Stimulated activated naive B cell treated with anti-CD40 and anti-IgM and Interleukin-4, amounts not matched to agents 10 μg/mL and 1 μg/mL and 100 μg/mL, for 72 hours (primary cell): ENCODE measurements at regions not wholly inside any gene's neighbourhood (a gene's known extent, or its start where the extent isn't known, plus 50 kb on each side); places are given as distances from the start of the nearest gene placed in this dataset.
"Not testable (repeated sequence)": the region's sequence is repeated elsewhere in the genome, so short reads cannot be mapped to it uniquely, and the experiment has no call there.

Experiments used
- ATAC-seq, 2 donors: fragments of 150-1000 bp; cut with Tn5 transposase; replicated peaks; 2 replicates each; pipeline ENCODE4 v1.10.0; 2021; ENCODE audit warnings: moderate library complexity in 1 of 2
- DNase-seq: peaks from one replicate; pipeline ENCODE4 v3.0.0; 2021
- H3K27ac Mint-ChIP-seq: one replicate; pipeline ENCODE4 v1.8.0; 2022; ENCODE audit warnings: mild to moderate bottlenecking, mixed read lengths
- H3K27me3 Mint-ChIP-seq, 2 donors: one replicate each; pipeline ENCODE4 v1.8.0; 2022; ENCODE audit warnings: mixed read lengths in 2 of 2
- H3K36me3 Mint-ChIP-seq, 2 donors: one replicate each; pipeline ENCODE4 v1.8.0; 2022; ENCODE audit warnings: mixed read lengths in 2 of 2, mild to moderate bottlenecking in 1 of 2
- H3K4me1 Mint-ChIP-seq, 2 donors: one replicate each; pipeline ENCODE4 v1.8.0; 2022; ENCODE audit warnings: mixed read lengths in 2 of 2, mild to moderate bottlenecking in 1 of 2
- H3K4me3 Mint-ChIP-seq, 2 donors: one replicate each; pipeline ENCODE4 v1.8.0; 2022; ENCODE audit warnings: mild to moderate bottlenecking in 2 of 2, mixed read lengths in 2 of 2, moderate library complexity in 1 of 2
- H3K9me3 Mint-ChIP-seq, 2 donors: one replicate each; pipeline ENCODE4 v1.8.0; 2022; ENCODE audit warnings: mixed read lengths in 2 of 2, mild to moderate bottlenecking in 1 of 2

DNA sequence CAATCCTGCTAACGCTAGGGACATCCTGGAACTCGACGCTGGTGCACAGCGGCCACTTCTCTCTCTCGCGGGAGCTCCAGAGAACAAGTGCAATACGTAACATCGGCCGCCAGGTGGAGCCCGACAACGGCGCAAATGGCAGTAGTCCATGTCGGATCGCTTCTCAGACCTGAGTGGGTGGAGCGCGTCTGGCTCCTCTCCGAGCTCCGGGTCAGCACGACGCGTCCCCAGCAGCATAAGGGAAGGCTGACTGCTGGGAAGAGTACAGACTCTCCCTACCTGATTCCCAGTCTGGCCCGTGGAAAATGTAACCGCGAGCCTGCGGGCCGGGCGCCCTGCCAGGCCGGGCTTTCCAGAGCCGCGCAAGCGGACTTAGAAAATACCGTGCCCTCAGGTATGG is 1725.8 kb downstream of the SPATA31A7 start:
- H3K4me1 Mint-ChIP-seq, H3K27ac Mint-ChIP-seq, H3K36me3 Mint-ChIP-seq, DNase-seq, H3K4me3 Mint-ChIP-seq, H3K9me3 Mint-ChIP-seq, H3K27me3 Mint-ChIP-seq: not testable (repeated sequence)
- ATAC-seq: peak; percentile 98

GRCh38 chr9:62918648-62919385 is 1729.0 kb downstream of the SPATA31A7 start:
- not testable (repeated sequence) for ATAC-seq, H3K4me3 Mint-ChIP-seq, H3K27me3 Mint-ChIP-seq, H3K27ac Mint-ChIP-seq, H3K9me3 Mint-ChIP-seq, H3K36me3 Mint-ChIP-seq, DNase-seq, H3K4me1 Mint-ChIP-seq

DNA sequence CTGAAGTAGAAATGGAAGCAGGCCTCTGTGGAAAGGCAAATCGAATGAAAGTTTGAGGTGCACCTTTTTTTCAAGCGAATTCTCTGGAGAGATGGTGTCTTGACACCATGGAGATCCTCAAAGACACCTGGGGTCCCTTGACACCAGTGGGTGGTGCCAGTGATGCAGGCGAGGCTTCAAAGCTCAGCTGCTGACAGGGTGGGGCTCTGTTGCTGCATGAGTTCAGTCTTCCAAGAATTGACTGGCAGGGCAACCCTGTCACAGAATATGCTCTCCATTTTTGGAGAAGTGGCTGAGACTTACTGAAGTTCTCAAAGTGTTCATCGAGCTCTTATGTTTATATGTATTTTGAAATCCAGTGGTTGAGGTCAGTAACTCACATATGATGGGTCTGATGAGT is 1741.6 kb downstream of the SPATA31A7 start:
- not testable (repeated sequence) for H3K9me3 Mint-ChIP-seq, DNase-seq, H3K4me3 Mint-ChIP-seq, ATAC-seq, H3K27me3 Mint-ChIP-seq, H3K27ac Mint-ChIP-seq, H3K4me1 Mint-ChIP-seq, H3K36me3 Mint-ChIP-seq

DNA sequence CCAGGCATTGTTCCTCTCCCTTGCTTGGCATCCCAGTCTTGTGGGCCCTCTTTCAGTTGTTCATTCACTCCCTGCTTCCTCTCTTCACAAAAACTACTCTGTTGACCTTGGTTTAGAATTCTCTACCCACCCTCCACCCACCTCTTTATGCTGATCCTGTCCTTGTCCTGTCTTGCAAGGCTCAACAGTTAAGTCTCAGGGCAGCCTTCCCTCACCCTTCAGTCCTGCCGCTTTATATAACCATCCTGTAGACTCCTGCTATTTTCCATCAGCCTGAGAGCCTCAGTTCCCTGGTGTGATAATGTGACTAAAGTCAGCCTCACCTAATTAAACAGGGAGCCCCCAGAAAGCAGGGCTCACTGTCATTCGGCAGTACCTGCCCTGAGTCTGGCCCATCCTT is 1763.0 kb downstream of the SPATA31A7 start:
- DNase-seq, H3K27me3 Mint-ChIP-seq, H3K4me3 Mint-ChIP-seq, H3K4me1 Mint-ChIP-seq, H3K9me3 Mint-ChIP-seq, H3K27ac Mint-ChIP-seq, H3K36me3 Mint-ChIP-seq: not testable (repeated sequence)
- peak in 1 of 2 donors; percentile 31 for ATAC-seq
